ENCODE measurements at regions not wholly inside any gene's neighbourhood (a gene's known extent, or its start where the extent isn't known, plus 50 kb on each side); places are given as distances from the start of the nearest gene placed in this dataset.

DNA sequence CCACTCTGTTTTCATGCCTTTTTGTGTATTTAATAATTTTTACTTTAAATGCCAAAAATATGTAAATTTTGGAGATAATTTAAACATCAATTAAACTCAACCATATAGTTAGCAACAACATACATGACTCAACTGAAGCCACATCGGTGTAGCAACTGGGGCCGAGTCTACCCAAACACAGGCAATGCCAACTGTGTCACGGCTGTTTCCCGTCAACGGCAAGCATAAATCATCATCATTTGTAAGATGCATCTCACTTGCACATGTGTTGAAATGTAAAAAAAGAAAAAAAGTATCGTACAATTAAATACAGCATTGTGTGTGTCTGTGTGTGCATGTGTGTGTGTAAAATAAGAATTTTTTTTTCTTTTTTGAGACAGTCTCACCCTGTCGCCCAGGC, 160.1 kb upstream of the TAS2R1 start:
- H3K27ac ChIP-seq: no peak overlapping the region
- TF ChIP-seq Cebpa-rat (IDR thresholded peaks at IDR 0.05): no peak
- H3K4me1 ChIP-seq: no peaks in the 10 kb centered on the region
- no peak overlapping the region for H3K9ac ChIP-seq
- H3K27me3 ChIP-seq: no peaks in the 10 kb centered on the region
- H3K9me3 ChIP-seq: no peaks in the 10 kb centered on the region
- H3K36me3 ChIP-seq: no peaks in the 10 kb centered on the region
- H3K4me3 ChIP-seq: no peak overlapping the region
- no peak overlapping the region for H3K4me2 ChIP-seq
- H4K20me1 ChIP-seq: no peaks in the 10 kb centered on the region

DNA sequence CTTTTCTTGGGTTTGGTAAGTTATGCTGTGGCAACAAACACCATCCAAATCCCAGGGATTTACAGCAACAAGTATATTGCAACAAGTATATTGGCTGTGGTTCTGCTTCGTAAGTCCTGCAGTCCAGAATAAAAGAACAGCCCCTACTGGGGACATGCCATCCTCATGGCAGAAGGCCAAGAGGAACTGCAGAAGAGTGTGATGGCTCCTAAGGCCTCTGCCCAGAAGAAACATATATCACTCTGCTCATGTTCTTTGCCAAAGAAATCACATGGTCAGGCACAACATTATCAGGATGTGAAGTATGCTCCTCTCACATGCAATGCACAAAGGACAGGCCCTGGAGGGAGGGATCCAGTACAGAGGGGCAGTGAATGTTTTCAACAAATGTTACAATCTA, 159.6 kb upstream of the TAS2R1 start:
- no peak overlapping the region for H3K4me2 ChIP-seq
- H3K36me3 ChIP-seq: no peaks in the 10 kb centered on the region
- no peaks in the 10 kb centered on the region for H3K9me3 ChIP-seq
- H3K4me3 ChIP-seq: no peak overlapping the region
- TF ChIP-seq Cebpa-rat (IDR thresholded peaks at IDR 0.05): no peak
- H3K27me3 ChIP-seq: no peaks in the 10 kb centered on the region
- H3K27ac ChIP-seq: no peak overlapping the region
- no peaks in the 10 kb centered on the region for H4K20me1 ChIP-seq
- H3K4me1 ChIP-seq: no peaks in the 10 kb centered on the region
- no peak overlapping the region for H3K9ac ChIP-seq

GRCh38 chr5:9787861-9788600, 157.9 kb upstream of the TAS2R1 start:
- H3K9ac ChIP-seq: no peak overlapping the region
- H3K4me1 ChIP-seq: no peaks in the 10 kb centered on the region
- no peak overlapping the region for H3K4me3 ChIP-seq
- H3K4me2 ChIP-seq: no peak overlapping the region
- H3K36me3 ChIP-seq: no peaks in the 10 kb centered on the region
- H3K27me3 ChIP-seq: no peaks in the 10 kb centered on the region
- H3K27ac ChIP-seq: no peak overlapping the region
- no peak for TF ChIP-seq Cebpa-rat (IDR thresholded peaks at IDR 0.05)
- H3K9me3 ChIP-seq: no peaks in the 10 kb centered on the region
- H4K20me1 ChIP-seq: no peaks in the 10 kb centered on the region

GRCh38 chr5:9786380-9787360, 156.5 kb upstream of the TAS2R1 start:
- Histone ChIP-seq H3K27ac (no peak overlapping the region), H4K20me1 (no peaks in the 10 kb centered on the region), H3K4me1 (no peaks in the 10 kb centered on the region), H3K9ac (no peak overlapping the region), H3K9me3 (0 out of 2 replicates have a peak, but pooled peaks cover under 1% of the 10 kb centered on the region), H3K4me2 (no peak overlapping the region), H3K36me3 (no peaks in the 10 kb centered on the region), H3K4me3 (no peak overlapping the region), H3K27me3 (no peaks in the 10 kb centered on the region)
- no peak for TF ChIP-seq Cebpa-rat (IDR thresholded peaks at IDR 0.05)

DNA sequence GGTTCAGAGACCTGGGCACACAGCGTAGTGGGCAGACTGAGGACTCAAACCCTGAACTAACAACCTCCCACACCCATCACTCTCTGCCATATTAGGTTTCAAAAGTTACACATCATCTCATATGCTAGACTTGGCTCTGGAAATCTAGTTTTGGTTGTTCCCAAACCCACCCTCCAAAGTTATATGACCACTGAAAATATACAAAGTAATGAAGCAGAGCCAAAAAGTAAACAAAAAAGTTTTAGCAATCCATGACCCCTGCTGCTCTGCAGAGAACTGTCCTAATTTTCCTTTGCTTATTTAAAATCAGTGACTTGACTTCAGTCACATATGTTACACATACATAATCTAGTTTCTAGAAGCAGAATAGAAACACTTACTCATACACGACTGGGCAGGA, 155.6 kb upstream of the TAS2R1 start:
- Histone ChIP-seq H3K4me2 (no peak overlapping the region), H3K9me3 (peaks cover 9% of the 10 kb centered on the region; the same call in 1 of the 2 replicates), H3K36me3 (no peaks in the 10 kb centered on the region), H4K20me1 (no peaks in the 10 kb centered on the region), H3K4me3 (no peak overlapping the region), H3K27me3 (no peaks in the 10 kb centered on the region), H3K4me1 (no peaks in the 10 kb centered on the region), H3K9ac (no peak overlapping the region), H3K27ac (no peak overlapping the region)
- no peak for TF ChIP-seq Cebpa-rat (IDR thresholded peaks at IDR 0.05)

- Histone ChIP-seq H3K4me1 (no peaks in the 10 kb centered on the region), H3K4me3 (no peak overlapping the region), H3K4me2 (no peak overlapping the region), H3K9me3 (peaks cover 23% of the 10 kb centered on the region; the same call in 1 of the 2 replicates), H3K9ac (no peak overlapping the region), H3K27me3 (no peaks in the 10 kb centered on the region), H4K20me1 (no peaks in the 10 kb centered on the region), H3K27ac (no peak overlapping the region), H3K36me3 (no peaks in the 10 kb centered on the region)
- no peak for TF ChIP-seq Cebpa-rat (IDR thresholded peaks at IDR 0.05)
Observed at GRCh38 chr5:9784231-9784630, 154.1 kb upstream of the TAS2R1 start.

DNA sequence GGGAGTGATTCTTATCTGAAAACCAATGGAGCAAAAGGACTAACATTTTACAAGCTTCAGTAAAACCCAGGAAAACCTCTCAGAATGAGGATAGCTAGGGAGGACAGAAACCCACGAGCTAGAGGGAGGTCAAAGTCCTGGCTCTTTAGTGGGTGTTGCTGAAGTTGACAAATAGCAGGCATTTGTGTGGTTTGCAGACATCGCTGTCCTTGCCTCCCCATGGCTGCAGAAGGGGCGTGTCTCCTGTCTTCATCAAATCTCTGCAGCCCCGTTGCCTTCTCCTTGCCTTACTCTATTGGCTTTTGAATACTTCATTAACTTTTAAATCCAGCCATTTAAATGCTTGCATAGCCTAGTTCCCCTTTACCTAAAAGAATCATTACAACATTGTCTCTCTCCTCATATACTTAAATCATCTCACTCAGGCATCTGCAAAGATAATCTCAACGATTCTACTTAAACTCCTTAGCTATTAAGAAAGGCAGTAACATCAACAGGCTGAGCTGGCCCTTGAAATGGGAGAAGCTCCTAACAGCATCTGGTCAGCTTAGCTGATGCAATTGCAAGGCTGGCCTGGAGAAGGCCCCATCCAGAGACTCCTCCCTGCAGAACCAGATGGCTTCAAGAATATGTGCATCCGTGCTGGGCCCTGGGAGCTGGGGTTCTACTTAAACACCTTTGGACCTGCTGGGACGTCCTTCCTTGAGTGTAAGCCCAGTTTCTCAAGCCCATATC, 152.8 kb upstream of the TAS2R1 start:
- H3K4me3 ChIP-seq: no peak overlapping the region
- TF ChIP-seq Cebpa-rat (IDR thresholded peaks at IDR 0.05): no peak
- no peak overlapping the region for H3K9ac ChIP-seq
- no peaks in the 10 kb centered on the region for H3K36me3 ChIP-seq
- H3K27ac ChIP-seq: no peak overlapping the region
- H3K4me2 ChIP-seq: no peak overlapping the region
- H3K27me3 ChIP-seq: no peaks in the 10 kb centered on the region
- no peaks in the 10 kb centered on the region for H3K4me1 ChIP-seq
- H4K20me1 ChIP-seq: no peaks in the 10 kb centered on the region
- peaks cover 36% of the 10 kb centered on the region; the same call in 1 of the 2 replicates for H3K9me3 ChIP-seq

- Histone ChIP-seq H3K27ac (no peak overlapping the region), H3K27me3 (no peaks in the 10 kb centered on the region), H3K4me2 (no peak overlapping the region), H3K9me3 (peaks cover 36% of the 10 kb centered on the region; the same call in 1 of the 2 replicates), H3K36me3 (no peaks in the 10 kb centered on the region), H4K20me1 (no peaks in the 10 kb centered on the region), H3K4me1 (no peaks in the 10 kb centered on the region), H3K9ac (no peak overlapping the region), H3K4me3 (no peak overlapping the region)
- TF ChIP-seq Cebpa-rat (IDR thresholded peaks at IDR 0.05): no peak
Observed at GRCh38 chr5:9781890-9782289, 151.7 kb upstream of the TAS2R1 start.

- no peak overlapping the region for H3K4me3 ChIP-seq
- peaks cover 36% of the 10 kb centered on the region; the same call in 1 of the 2 replicates for H3K9me3 ChIP-seq
- TF ChIP-seq Cebpa-rat (IDR thresholded peaks at IDR 0.05): no peak
- no peaks in the 10 kb centered on the region for H3K4me1 ChIP-seq
- no peak overlapping the region for H3K9ac ChIP-seq
- no peaks in the 10 kb centered on the region for H4K20me1 ChIP-seq
- no peaks in the 10 kb centered on the region for H3K27me3 ChIP-seq
- no peak overlapping the region for H3K4me2 ChIP-seq
- no peaks in the 10 kb centered on the region for H3K36me3 ChIP-seq
- no peak overlapping the region for H3K27ac ChIP-seq
Observed at GRCh38 chr5:9781275-9781674, 151.1 kb upstream of the TAS2R1 start.
